GM12878 (cell line): ENCODE measurements at regions not wholly inside any gene's neighbourhood (a gene's known extent, or its start where the extent isn't known, plus 50 kb on each side); places are given as distances from the start of the nearest gene placed in this dataset.

Source experiments
- ATAC-seq: fragments of 200-7000 bp; cut with Tn5 transposase; 3 replicates; pipeline ENCODE4 v1.9.1; 2020; ENCODE audit warnings: mild to moderate bottlenecking, moderate library complexity
- BruUV-seq: library from RNA; stranded (reverse); fragments of 400-500 nt; replicated peaks from 2 replicates; lab custom pipeline; 2021; lab: Mats Ljungman, UMichigan
- CTCF ChIA-PET: fragments of 300-600 bp; sonication (Branson Sonifier 250); formaldehyde crosslinking; extraction: SDS; loops from one replicate; lab custom pipeline; 2021; ENCODE audit warnings: inconsistent platforms; lab: Yijun Ruan, JAX
- POLR2A ChIA-PET: fragments of 350-600 bp; formaldehyde crosslinking; extraction: SDS; loops from one replicate; lab custom pipeline; 2021; ENCODE audit warnings: inconsistent platforms; lab: Charles Lee
- RAD21 ChIA-PET: fragments of 300-600 bp; sonication (Branson Sonifier 250); formaldehyde crosslinking; loops from one replicate; lab custom pipeline; 2023; ENCODE audit warnings: antibody characterized with exemption; ENCODE audit not compliant: unreplicated experiment; lab: Charles Lee
- SMC1A ChIA-PET: fragments of 300-600 bp; sonication (Branson Sonifier 250); formaldehyde crosslinking; loops from one replicate; lab custom pipeline; 2023; ENCODE audit not compliant: unreplicated experiment, uncharacterized antibody; lab: Charles Lee
- DNase-seq: peaks from one replicate; pipeline ENCODE4 v3.0.0-alpha.2; 2011; ENCODE audit warnings: low read depth, low spot score
- FAIRE-seq: peaks from 3 replicates; lab custom pipeline; 2011; peaks lifted over from hg19 to GRCh38; lab: Jason Lieb, UNC
- H2AFZ ChIP-seq: 2 replicates; pipeline ENCODE4 v1.6.0; 2011; ENCODE audit warnings: low read depth, low read length, control low read depth; ENCODE audit not compliant: control insufficient read depth
- H3K27ac ChIP-seq: 2 replicates; pipeline ENCODE4 v1.5.1; 2011; ENCODE audit warnings: control low read depth; ENCODE audit not compliant: control insufficient read depth, insufficient read depth
- H3K27me3 ChIP-seq, 2 experiments: replicated peaks in 1 of 2; 2 replicates each; pipeline versions ENCODE4 v1.6.0 to v1.6.1; 2011; ENCODE audit warnings: low read length in 1 of 2; ENCODE audit not compliant: control insufficient read depth in 2 of 2, insufficient read depth in 2 of 2
- H3K36me3 ChIP-seq, 2 experiments: 2 replicates each; pipeline ENCODE4 v1.5.1; 2011; ENCODE audit warnings: low read length in 1 of 2; ENCODE audit not compliant: control insufficient read depth in 2 of 2, insufficient read depth in 2 of 2
- H3K4me1 ChIP-seq: 2 replicates; pipeline ENCODE4 v1.6.1; 2011; ENCODE audit warnings: mild to moderate bottlenecking, low read length, moderate library complexity, mixed read lengths; ENCODE audit not compliant: control insufficient read depth, insufficient read depth
- H3K4me2 ChIP-seq: 2 replicates; pipeline ENCODE4 v1.6.0; 2011; ENCODE audit warnings: control low read depth; ENCODE audit not compliant: control insufficient read depth, insufficient read depth
- H3K4me3 ChIP-seq: fragments of 200-600 bp; sonication (generic); 2 replicates; pipeline ENCODE4 v1.5.1; 2016
- H3K79me2 ChIP-seq: 2 replicates; pipeline ENCODE4 v1.6.0; 2011; ENCODE audit warnings: low read length; ENCODE audit not compliant: control insufficient read depth, insufficient read depth
- H3K9ac ChIP-seq: 2 replicates; pipeline ENCODE4 v1.8.0; 2011; ENCODE audit warnings: low read length, control low read depth, mixed read lengths; ENCODE audit not compliant: control insufficient read depth, insufficient read depth
- H3K9me3 ChIP-seq: replicated peaks from 3 replicates; pipeline ENCODE4 v1.5.1; 2011; ENCODE audit warnings: mild to moderate bottlenecking, low read length; ENCODE audit not compliant: control insufficient read depth, insufficient read depth
- H4K20me1 ChIP-seq: 2 replicates; pipeline ENCODE4 v1.6.0; 2011; ENCODE audit not compliant: control insufficient read depth, insufficient read depth
- MXI1 ChIP-seq: fragments of 150-350 bp; IDR thresholded peaks from 2 replicates; pipeline ENCODE4 v1.6.1; 2011; ENCODE audit warnings: low read depth, mild to moderate bottlenecking, inconsistent platforms, low read length, improper control_type of control experiment
- MYC ChIP-seq: IDR thresholded peaks from 2 replicates; pipeline ENCODE4 v1.6.1; 2011; ENCODE audit warnings: mild to moderate bottlenecking, low read length, moderate library complexity, inconsistent platforms; ENCODE audit not compliant: insufficient read depth, insufficient replicate concordance, insufficient read length, severe bottlenecking
- NFYA ChIP-seq: IDR thresholded peaks from 2 replicates; pipeline ENCODE4 v1.6.1; 2011; ENCODE audit warnings: low read depth, mild to moderate bottlenecking, low read length, improper control_type of control experiment, borderline replicate concordance
- RAD51 ChIP-seq: fragments of 450-650 bp; IDR thresholded peaks from 2 replicates; pipeline ENCODE4 v1.6.1; 2016; ENCODE audit warnings: moderate library complexity, mild to moderate bottlenecking, inconsistent platforms
- TCF3 ChIP-seq: IDR thresholded peaks from 2 replicates; pipeline ENCODE4 v1.6.1; 2012; ENCODE audit warnings: low read depth, mild to moderate bottlenecking, low read length, borderline replicate concordance; ENCODE audit not compliant: insufficient read depth
- WGBS: methylation state at CpG from one replicate; pipeline ENCODE4 v1.1.6; 2016; ENCODE audit warnings: low lambda C conversion rate; ENCODE audit not compliant: insufficient replicate concordance, insufficient coverage; ENCODE audit errors: missing lambda C conversion rate; 5-methylcytosine and 5-hydroxymethylcytosine counted together
- in situ Hi-C: fragments of 300-500 bp; cut with MboI; formaldehyde crosslinking; loops from 9 replicates; pipeline ENCODE4 v1.14.3; 2018; ENCODE audit warnings: mixed read lengths
- intact Hi-C: fragments of 100-400 bp; cut with micrococcal nuclease; formaldehyde crosslinking; loops from one replicate; pipeline ENCODE4 v1.14.2; 2022; ENCODE audit not compliant: unreplicated experiment
- TF ChIP-seq, protein P1 (sequence below): IDR thresholded peaks from 2 replicates; pipeline ENCODE4 v1.6.1; 2011; ENCODE audit warnings: borderline replicate concordance, low read depth, mild to moderate bottlenecking, moderate library complexity, mixed read lengths, low read length; ENCODE audit not compliant: insufficient read depth; ENCODE audit errors: extremely low read length
- TF ChIP-seq, protein P2 (sequence below): IDR thresholded peaks from 2 replicates; pipeline ENCODE4 v1.6.1; 2011; ENCODE audit warnings: borderline replicate concordance, low read depth, mild to moderate bottlenecking, moderate library complexity, low read length; ENCODE audit not compliant: insufficient read depth, poor library complexity, severe bottlenecking
- TF ChIP-seq, protein P3 (sequence below): fragments of 150-350 bp; IDR thresholded peaks from 2 replicates; pipeline ENCODE4 v1.6.1; 2014; ENCODE audit warnings: mild to moderate bottlenecking, low read depth, low read length

DNA sequence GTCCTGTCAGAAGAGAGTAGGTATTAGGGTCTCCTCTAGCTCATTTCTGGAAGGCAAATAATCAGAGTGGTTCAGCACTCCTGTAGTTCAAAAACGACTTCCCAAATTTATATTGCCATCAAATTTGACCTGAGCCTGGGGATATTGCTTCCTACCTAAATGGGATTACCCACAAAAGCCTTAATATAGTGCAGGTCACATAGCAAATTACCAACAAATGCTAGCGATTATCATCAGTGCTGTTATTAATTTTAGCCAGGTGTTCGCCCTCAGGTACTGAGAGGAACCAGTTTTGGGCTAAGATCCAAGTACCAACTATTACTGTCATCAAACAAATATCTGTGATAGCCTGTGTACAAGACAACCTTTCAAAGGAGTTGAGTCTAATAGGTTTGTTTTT, 661.8 kb upstream of the PTBP2 start:
- H3K27me3 ChIP-seq = no peaks in the 10 kb centered on the region
- in situ Hi-C loops (no loop called here), intact Hi-C loops (no loop called here)
- no peaks in the 10 kb centered on the region for H3K36me3 ChIP-seq
- no TSS peak for BruUV-seq
- H3K4me2 ChIP-seq = no peak overlapping the region
- TF ChIP-seq, protein P1, sequence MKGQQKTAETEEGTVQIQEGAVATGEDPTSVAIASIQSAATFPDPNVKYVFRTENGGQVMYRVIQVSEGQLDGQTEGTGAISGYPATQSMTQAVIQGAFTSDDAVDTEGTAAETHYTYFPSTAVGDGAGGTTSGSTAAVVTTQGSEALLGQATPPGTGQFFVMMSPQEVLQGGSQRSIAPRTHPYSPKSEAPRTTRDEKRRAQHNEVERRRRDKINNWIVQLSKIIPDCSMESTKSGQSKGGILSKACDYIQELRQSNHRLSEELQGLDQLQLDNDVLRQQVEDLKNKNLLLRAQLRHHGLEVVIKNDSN = no peak
- TF ChIP-seq, protein P2, sequence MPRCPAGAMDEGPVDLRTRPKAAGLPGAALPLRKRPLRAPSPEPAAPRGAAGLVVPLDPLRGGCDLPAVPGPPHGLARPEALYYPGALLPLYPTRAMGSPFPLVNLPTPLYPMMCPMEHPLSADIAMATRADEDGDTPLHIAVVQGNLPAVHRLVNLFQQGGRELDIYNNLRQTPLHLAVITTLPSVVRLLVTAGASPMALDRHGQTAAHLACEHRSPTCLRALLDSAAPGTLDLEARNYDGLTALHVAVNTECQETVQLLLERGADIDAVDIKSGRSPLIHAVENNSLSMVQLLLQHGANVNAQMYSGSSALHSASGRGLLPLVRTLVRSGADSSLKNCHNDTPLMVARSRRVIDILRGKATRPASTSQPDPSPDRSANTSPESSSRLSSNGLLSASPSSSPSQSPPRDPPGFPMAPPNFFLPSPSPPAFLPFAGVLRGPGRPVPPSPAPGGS = no peak
- no peak for TF ChIP-seq NFYA
- TF ChIP-seq RAD51 = no peak
- TF ChIP-seq MYC = no peak
- no peak for TF ChIP-seq MXI1
- no peak for TF ChIP-seq TCF3
- TF ChIP-seq, protein P3, sequence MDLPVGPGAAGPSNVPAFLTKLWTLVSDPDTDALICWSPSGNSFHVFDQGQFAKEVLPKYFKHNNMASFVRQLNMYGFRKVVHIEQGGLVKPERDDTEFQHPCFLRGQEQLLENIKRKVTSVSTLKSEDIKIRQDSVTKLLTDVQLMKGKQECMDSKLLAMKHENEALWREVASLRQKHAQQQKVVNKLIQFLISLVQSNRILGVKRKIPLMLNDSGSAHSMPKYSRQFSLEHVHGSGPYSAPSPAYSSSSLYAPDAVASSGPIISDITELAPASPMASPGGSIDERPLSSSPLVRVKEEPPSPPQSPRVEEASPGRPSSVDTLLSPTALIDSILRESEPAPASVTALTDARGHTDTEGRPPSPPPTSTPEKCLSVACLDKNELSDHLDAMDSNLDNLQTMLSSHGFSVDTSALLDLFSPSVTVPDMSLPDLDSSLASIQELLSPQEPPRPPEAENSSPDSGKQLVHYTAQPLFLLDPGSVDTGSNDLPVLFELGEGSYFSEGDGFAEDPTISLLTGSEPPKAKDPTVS = no peak
- no peak overlapping the region for H2AFZ ChIP-seq
- no peaks in the 10 kb centered on the region for H3K79me2 ChIP-seq
- ChIA-PET SMC1A (no interaction called here), RAD21 (no interaction called here), CTCF (no interaction called here), POLR2A (no interaction called here)
- no peak overlapping the region for H3K4me3 ChIP-seq
- no peak overlapping the region for H3K27ac ChIP-seq
- no peak for ATAC-seq
- H4K20me1 ChIP-seq = no peaks in the 10 kb centered on the region
- DNase-seq = no peak
- WGBS = 0% methylated on average over 3 of the region's 3 CpGs
- no peaks in the 10 kb centered on the region for H3K4me1 ChIP-seq
- H3K9ac ChIP-seq = no peak overlapping the region
- no peak for FAIRE-seq
- H3K9me3 ChIP-seq = no peaks in the 10 kb centered on the region
